Activated T-helper 1 cell treated with anti-CD3 and anti-CD28 coated beads, Interleukin-12 subunit alpha, Interleukin-12 subunit beta, Interleukin-2, Interleukin-4 antibody, amounts not matched to agents 30 ng/mL and 10 ng/mL and 1 ng/mL, durations not matched to agents 14 hours and 24 hours and 36 hours (primary cell): ENCODE measurements at regions not wholly inside any gene's neighbourhood (a gene's known extent, or its start where the extent isn't known, plus 50 kb on each side); places are given as distances from the start of the nearest gene placed in this dataset.

Source experiments
- DNase-seq: peaks from one replicate; pipeline ENCODE4 v3.0.0; 2021; ENCODE audit warnings: low spot score
- H3K27ac Mint-ChIP-seq: one replicate; pipeline ENCODE4 v1.8.0; 2021; ENCODE audit warnings: mild to moderate bottlenecking, mixed read lengths
- H3K27me3 Mint-ChIP-seq: one replicate; pipeline ENCODE4 v1.8.0; 2022; ENCODE audit warnings: mild to moderate bottlenecking, moderate library complexity, mixed read lengths; ENCODE audit not compliant: insufficient read depth
- H3K36me3 Mint-ChIP-seq: one replicate; pipeline ENCODE4 v1.8.0; 2021; ENCODE audit warnings: low read depth, mixed read lengths
- H3K4me1 Mint-ChIP-seq: one replicate; pipeline ENCODE4 v1.8.0; 2021; ENCODE audit warnings: low read depth, mixed read lengths
- H3K4me3 Mint-ChIP-seq: one replicate; pipeline ENCODE4 v1.8.0; 2021; ENCODE audit warnings: mild to moderate bottlenecking, moderate library complexity, mixed read lengths
- H3K9me3 Mint-ChIP-seq: one replicate; pipeline ENCODE4 v1.8.0; 2021; ENCODE audit warnings: mixed read lengths
- intact Hi-C: fragments of 100-400 bp; cut with micrococcal nuclease; formaldehyde crosslinking; loops from one replicate; pipeline ENCODE4 v1.15.1; 2024

GRCh38 chr11:120019191-120019590 is 118.7 kb downstream of the TRIM29 start:
- intact Hi-C loops, result no loop called here
- Mint-ChIP-seq H3K27ac (no peak overlapping the region), H3K9me3 (no peaks in the 10 kb centered on the region), H3K4me1 (no peaks in the 10 kb centered on the region), H3K4me3 (no peak overlapping the region), H3K36me3 (no peaks in the 10 kb centered on the region), H3K27me3 (peaks cover 16% of the 10 kb centered on the region)
- DNase-seq, result no peak

- H3K27me3 Mint-ChIP-seq, result peaks cover 12% of the 10 kb centered on the region
- intact Hi-C loops, result no loop called here
- H3K9me3 Mint-ChIP-seq, result no peaks in the 10 kb centered on the region
- H3K27ac Mint-ChIP-seq, result no peak overlapping the region
- H3K4me3 Mint-ChIP-seq, result no peak overlapping the region
- DNase-seq, result no peak
- H3K36me3 Mint-ChIP-seq, result no peaks in the 10 kb centered on the region
- H3K4me1 Mint-ChIP-seq, result no peaks in the 10 kb centered on the region
Measured at GRCh38 chr11:120017582-120018150, 120.2 kb downstream of the TRIM29 start.

- H3K27me3 Mint-ChIP-seq, result peaks cover 19% of the 10 kb centered on the region
- H3K36me3 Mint-ChIP-seq, result no peaks in the 10 kb centered on the region
- H3K27ac Mint-ChIP-seq, result no peak overlapping the region
- intact Hi-C loops, result loop anchor here (2.0 kb wide), 1 partner anchor 347 kb away; no protein-coding TSS in a partner anchor
- no peak overlapping the region for H3K4me3 Mint-ChIP-seq
- H3K4me1 Mint-ChIP-seq, result no peaks in the 10 kb centered on the region
- no peaks in the 10 kb centered on the region for H3K9me3 Mint-ChIP-seq
- DNase-seq, result no peak
Measured at GRCh38 chr11:120013325-120014250, 124.3 kb downstream of the TRIM29 start.

GRCh38 chr11:120012245-120012644 is 125.7 kb downstream of the TRIM29 start:
- intact Hi-C loops, result loop anchor here (2.0 kb wide), 1 partner anchor 345 kb away; no protein-coding TSS in a partner anchor
- Mint-ChIP-seq H3K4me1 (no peaks in the 10 kb centered on the region), H3K9me3 (no peaks in the 10 kb centered on the region), H3K36me3 (no peaks in the 10 kb centered on the region), H3K4me3 (no peak overlapping the region), H3K27me3 (peaks cover 14% of the 10 kb centered on the region), H3K27ac (no peak overlapping the region)
- DNase-seq, result no peak

DNA sequence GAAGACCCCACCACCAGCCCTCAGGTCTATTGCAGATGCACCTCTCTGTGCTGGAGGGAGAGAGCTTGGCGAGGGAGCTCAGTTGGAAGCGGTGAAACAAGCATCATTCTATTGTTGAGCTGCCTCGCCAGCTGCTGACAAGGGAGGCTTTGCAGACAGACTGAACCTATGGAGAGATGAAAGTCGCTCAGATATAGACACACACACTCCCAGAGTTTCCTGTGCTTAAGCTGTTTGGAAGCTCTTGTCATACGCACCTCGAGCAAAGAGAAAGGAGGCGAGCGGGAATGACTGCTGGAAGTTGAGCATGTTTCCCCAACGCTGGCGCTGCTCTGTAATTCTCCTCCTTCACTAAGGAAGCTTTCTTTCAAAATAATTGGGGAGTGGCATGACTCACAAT is 126.1 kb downstream of the TRIM29 start:
- intact Hi-C loops, result loop anchor here (2.0 kb wide), 1 partner anchor 345 kb away; no protein-coding TSS in a partner anchor
- DNase-seq, result no peak
- no peaks in the 10 kb centered on the region for H3K4me1 Mint-ChIP-seq
- H3K4me3 Mint-ChIP-seq, result no peak overlapping the region
- no peak overlapping the region for H3K27ac Mint-ChIP-seq
- no peaks in the 10 kb centered on the region for H3K9me3 Mint-ChIP-seq
- H3K27me3 Mint-ChIP-seq, result peaks cover 14% of the 10 kb centered on the region
- no peaks in the 10 kb centered on the region for H3K36me3 Mint-ChIP-seq

DNA sequence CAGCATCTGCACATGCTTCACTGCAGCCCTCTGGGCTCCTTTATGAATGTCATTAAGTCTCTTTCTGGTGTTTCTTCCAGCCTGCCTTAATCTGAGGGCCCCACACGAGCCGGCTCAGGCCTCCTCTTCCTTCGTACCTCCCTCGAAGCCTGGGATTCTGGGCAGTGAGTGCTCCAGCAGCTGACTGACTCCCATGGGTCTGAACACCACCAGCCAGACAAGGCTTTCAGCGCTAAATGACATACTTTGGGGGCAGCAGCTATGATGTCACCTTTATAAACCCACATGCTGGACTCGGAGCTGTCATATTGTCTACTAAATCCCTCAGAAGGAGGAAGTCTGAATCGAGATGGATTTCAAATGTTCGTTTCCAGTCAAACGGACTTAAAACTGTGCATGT is 127.1 kb downstream of the TRIM29 start:
- intact Hi-C loops, result no loop called here
- Mint-ChIP-seq H3K27ac (no peak overlapping the region), H3K4me3 (no peak overlapping the region), H3K27me3 (peaks cover 14% of the 10 kb centered on the region), H3K36me3 (no peaks in the 10 kb centered on the region), H3K4me1 (no peaks in the 10 kb centered on the region), H3K9me3 (no peaks in the 10 kb centered on the region)
- DNase-seq, result no peak

- intact Hi-C loops, result no loop called here
- H3K36me3 Mint-ChIP-seq, result no peaks in the 10 kb centered on the region
- H3K27me3 Mint-ChIP-seq, result peaks cover 14% of the 10 kb centered on the region
- H3K9me3 Mint-ChIP-seq, result no peaks in the 10 kb centered on the region
- DNase-seq, result no peak
- H3K4me3 Mint-ChIP-seq, result no peak overlapping the region
- no peaks in the 10 kb centered on the region for H3K4me1 Mint-ChIP-seq
- no peak overlapping the region for H3K27ac Mint-ChIP-seq
Measured at GRCh38 chr11:120009938-120010337, 128.0 kb downstream of the TRIM29 start.

DNA sequence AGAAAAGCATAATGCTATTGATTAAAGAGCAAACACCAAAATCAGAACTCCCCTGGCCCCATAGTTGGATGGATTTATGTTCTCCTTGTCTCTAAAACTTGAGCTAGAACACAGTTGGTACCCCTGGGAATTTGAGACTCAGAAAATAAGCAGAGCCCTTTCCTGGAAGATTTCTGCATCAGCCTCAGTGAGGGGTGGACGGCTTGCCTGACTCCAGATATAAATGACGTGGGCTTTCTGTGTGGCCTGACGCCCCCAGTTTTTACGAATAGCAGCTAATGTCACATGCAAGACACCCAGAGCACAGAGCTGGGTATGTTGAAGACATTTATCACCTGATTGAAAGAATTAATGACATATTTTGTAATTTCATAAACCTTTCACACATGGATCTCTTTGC is 130.8 kb downstream of the TRIM29 start:
- H3K9me3 Mint-ChIP-seq, result no peaks in the 10 kb centered on the region
- no peak for DNase-seq
- no peaks in the 10 kb centered on the region for H3K36me3 Mint-ChIP-seq
- H3K27ac Mint-ChIP-seq, result no peak overlapping the region
- intact Hi-C loops, result no loop called here
- no peaks in the 10 kb centered on the region for H3K4me1 Mint-ChIP-seq
- peaks cover 10% of the 10 kb centered on the region for H3K27me3 Mint-ChIP-seq
- H3K4me3 Mint-ChIP-seq, result no peak overlapping the region

GRCh38 chr11:120004723-120005122 is 133.2 kb downstream of the TRIM29 start:
- no peak overlapping the region for H3K27ac Mint-ChIP-seq
- peaks cover 10% of the 10 kb centered on the region for H3K27me3 Mint-ChIP-seq
- H3K4me1 Mint-ChIP-seq, result no peaks in the 10 kb centered on the region
- H3K36me3 Mint-ChIP-seq, result no peaks in the 10 kb centered on the region
- no peaks in the 10 kb centered on the region for H3K9me3 Mint-ChIP-seq
- DNase-seq, result no peak
- intact Hi-C loops, result no loop called here
- no peak overlapping the region for H3K4me3 Mint-ChIP-seq

DNA sequence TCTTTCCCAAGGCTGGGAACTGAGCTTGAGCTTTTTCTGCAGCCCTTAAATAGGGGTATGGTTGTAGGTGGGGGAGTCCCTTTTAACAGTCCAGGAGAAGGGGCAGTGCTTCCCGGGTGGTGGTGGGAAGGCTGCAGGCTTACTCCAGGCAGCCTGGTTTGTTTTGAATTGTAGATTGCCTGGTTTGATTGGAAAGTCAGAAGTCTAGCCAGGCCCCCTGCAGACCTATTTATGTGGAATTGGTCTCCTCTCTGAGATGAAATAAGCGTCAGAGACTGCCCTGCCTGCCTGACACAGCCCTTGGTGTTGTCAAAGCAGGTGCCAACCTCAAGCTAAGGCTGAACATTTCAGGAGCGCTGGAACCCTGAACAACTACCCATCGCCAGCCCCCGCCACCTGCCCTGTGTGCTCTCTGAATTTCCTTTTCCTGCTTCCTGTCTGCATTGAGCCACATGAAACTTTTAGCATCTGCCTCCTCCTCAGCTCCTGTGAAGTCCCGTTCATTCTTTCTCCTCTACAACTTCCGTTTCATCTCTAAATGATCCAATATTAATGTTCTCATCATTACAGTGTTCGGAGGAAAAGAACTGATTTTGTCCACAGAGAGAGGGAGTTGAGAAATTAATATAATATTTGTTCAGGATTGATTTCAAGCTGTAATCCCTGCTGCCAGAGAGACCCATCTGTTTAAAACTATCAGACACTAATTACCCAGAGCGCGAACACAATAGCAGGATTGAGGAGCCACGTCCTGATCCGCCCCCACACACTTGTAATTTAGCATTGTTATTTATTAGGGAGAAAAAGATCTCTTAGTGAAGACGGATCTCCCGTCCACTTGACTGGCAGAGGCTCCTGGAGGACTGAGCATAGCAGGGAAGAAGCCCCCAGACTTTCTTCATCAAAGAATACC is 136.5 kb downstream of the TRIM29 start:
- peaks cover 10% of the 10 kb centered on the region for H3K27me3 Mint-ChIP-seq
- no peaks in the 10 kb centered on the region for H3K9me3 Mint-ChIP-seq
- no peak for DNase-seq
- H3K4me1 Mint-ChIP-seq, result no peaks in the 10 kb centered on the region
- no peaks in the 10 kb centered on the region for H3K36me3 Mint-ChIP-seq
- intact Hi-C loops, result no loop called here
- no peak overlapping the region for H3K27ac Mint-ChIP-seq
- H3K4me3 Mint-ChIP-seq, result no peak overlapping the region

DNA sequence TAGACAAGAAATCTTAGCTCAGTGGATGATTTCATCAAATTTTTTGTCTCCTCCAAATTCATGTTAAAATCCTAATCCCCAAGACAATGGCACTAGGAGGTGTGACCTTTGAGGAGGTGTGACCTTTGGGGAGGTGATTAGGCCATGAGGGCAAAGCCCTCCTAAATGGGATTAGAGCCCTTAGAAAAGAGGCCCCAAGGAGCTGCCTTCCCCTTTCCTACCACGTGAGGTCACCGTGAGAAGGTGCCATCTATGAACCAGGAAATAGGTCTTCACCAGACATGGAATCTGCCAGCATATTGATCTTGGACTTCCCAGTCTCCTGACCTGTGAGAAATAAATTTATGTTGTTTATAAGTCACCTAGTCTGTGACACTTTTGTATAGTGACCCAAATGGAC is 138.7 kb downstream of the TRIM29 start:
- Mint-ChIP-seq H3K4me3 (no peak overlapping the region), H3K36me3 (no peaks in the 10 kb centered on the region), H3K27me3 (peaks cover 10% of the 10 kb centered on the region), H3K4me1 (no peaks in the 10 kb centered on the region), H3K9me3 (no peaks in the 10 kb centered on the region), H3K27ac (no peak overlapping the region)
- no peak for DNase-seq
- intact Hi-C loops, result no loop called here

DNA sequence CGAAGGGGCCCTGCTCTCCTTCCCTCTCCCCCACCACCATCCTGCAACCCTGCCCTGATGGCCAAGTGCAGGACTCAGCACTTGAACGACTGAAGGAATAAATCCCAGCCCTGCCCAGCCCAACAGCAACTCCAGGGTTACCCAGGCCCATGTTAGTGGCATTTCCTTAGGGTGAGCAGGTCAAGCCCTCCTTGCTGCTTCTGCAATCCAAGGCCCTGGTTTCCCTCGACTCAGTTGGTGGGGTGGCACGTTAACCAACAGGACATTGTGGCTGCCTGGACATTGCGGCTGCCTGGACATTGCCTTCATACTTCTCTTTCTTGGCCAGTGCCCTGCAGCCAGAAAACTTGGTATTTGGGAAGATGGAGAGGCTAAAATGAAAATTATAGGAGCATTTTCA is 141.4 kb downstream of the TRIM29 start:
- intact Hi-C loops, result no loop called here
- DNase-seq, result no peak
- Mint-ChIP-seq H3K27me3 (peaks cover 2% of the 10 kb centered on the region), H3K27ac (no peak overlapping the region), H3K4me1 (no peaks in the 10 kb centered on the region), H3K4me3 (no peak overlapping the region), H3K9me3 (no peaks in the 10 kb centered on the region), H3K36me3 (no peaks in the 10 kb centered on the region)
